Panc1 (cell line): ENCODE measurements at regions not wholly inside any gene's neighbourhood (a gene's known extent, or its start where the extent isn't known, plus 50 kb on each side); places are given as distances from the start of the nearest gene placed in this dataset.

Source experiments
- ATAC-seq: fragments of 200-7000 bp; cut with Tn5 transposase; 2 replicates; pipeline ENCODE4 v1.9.1; 2020; ENCODE audit warnings: mild to moderate bottlenecking, moderate library complexity
- BruUV-seq: library from RNA; stranded (reverse); fragments of 400-500 nt; replicated peaks from 2 replicates; lab custom pipeline; 2021; lab: Mats Ljungman, UMichigan
- CTCF ChIA-PET: fragments of 300-600 bp; sonication (Branson Sonifier 250); formaldehyde crosslinking; loops from one replicate; lab custom pipeline; 2022; ENCODE audit warnings: antibody characterized with exemption; lab: Charles Lee
- POLR2A ChIA-PET: fragments of 300-600 bp; sonication (Branson Sonifier 250); formaldehyde crosslinking; loops from one replicate; lab custom pipeline; 2022; ENCODE audit warnings: antibody characterized with exemption; lab: Charles Lee
- DNase-seq: peaks from one replicate; pipeline ENCODE4 v3.0.0-alpha.2; 2010; ENCODE audit warnings: low read depth, low spot score
- H3K27ac ChIP-seq: 2 replicates; pipeline ENCODE4 v1.5.1; 2011; ENCODE audit warnings: mild to moderate bottlenecking, low read length, inconsistent platforms
- H3K27me3 ChIP-seq: fragments of 200-500 bp; sonication (Bioruptor generic); 2 replicates; pipeline ENCODE4 v1.6.0; 2014; ENCODE audit warnings: low read length, inconsistent platforms; ENCODE audit not compliant: control insufficient read depth, insufficient read depth
- H3K36me3 ChIP-seq: fragments of 200-500 bp; sonication (Bioruptor generic); 2 replicates; pipeline ENCODE4 v1.5.1; 2014; ENCODE audit warnings: inconsistent platforms, mild to moderate bottlenecking, low read length, moderate library complexity; ENCODE audit not compliant: control insufficient read depth, insufficient read depth
- H3K4me1 ChIP-seq: 2 replicates; pipeline ENCODE4 v1.5.1; 2011; ENCODE audit warnings: inconsistent platforms, mild to moderate bottlenecking, low read length, moderate library complexity; ENCODE audit not compliant: control insufficient read depth, insufficient read depth
- H3K4me3 ChIP-seq, 2 experiments: 2 replicates each; pipeline ENCODE4 v1.5.1; 2011 to 2012; ENCODE audit warnings: low read depth in 2 of 2, low read length in 2 of 2, mild to moderate bottlenecking in 2 of 2, inconsistent platforms in 1 of 2, moderate library complexity in 1 of 2
- H3K9me3 ChIP-seq: fragments of 200-500 bp; sonication (Bioruptor generic); 2 replicates; pipeline ENCODE4 v1.5.1; 2014; ENCODE audit warnings: low read depth, mild to moderate bottlenecking, inconsistent platforms, low read length, moderate library complexity; ENCODE audit not compliant: control insufficient read depth, insufficient read depth
- POLR2AphosphoS5 ChIP-seq: IDR thresholded peaks from 2 replicates; pipeline ENCODE4 v1.6.1; 2012; ENCODE audit warnings: mild to moderate bottlenecking, low read depth, low read length, moderate library complexity
- SIN3A ChIP-seq: IDR thresholded peaks from 2 replicates; pipeline ENCODE4 v1.6.1; 2012; ENCODE audit warnings: low read depth, mild to moderate bottlenecking, low read length, moderate library complexity, borderline replicate concordance; ENCODE audit not compliant: insufficient read depth
- TCF7L2 ChIP-seq: IDR thresholded peaks from 2 replicates; pipeline ENCODE4 v1.6.1; 2011; ENCODE audit warnings: mild to moderate bottlenecking, low read depth, low read length, inconsistent platforms
- in situ Hi-C: cut with HindIII; loops from 2 replicates; pipeline ENCODE4 v1.10.0; 2016; ENCODE audit warnings: low sequenced_read_pairs, low pct_unique_long_range_greater_than_20kb
- intact Hi-C: fragments of 100-400 bp; cut with micrococcal nuclease; formaldehyde crosslinking; loops from one replicate; pipeline ENCODE4 v1.10.0; 2022; ENCODE audit not compliant: unreplicated experiment
- TF ChIP-seq, protein P1 (sequence below): fragments of 450-650 bp; IDR thresholded peaks from 2 replicates; pipeline ENCODE4 v1.5.1; 2017; ENCODE audit warnings: mild to moderate bottlenecking
- TF ChIP-seq, protein P2 (sequence below), 2 experiments: IDR thresholded peaks; 2 replicates each; pipeline ENCODE4 v1.6.1; 2011 to 2012; ENCODE audit warnings: low read depth in 2 of 2, control low read depth in 1 of 2, low read length in 1 of 2, mild to moderate bottlenecking in 1 of 2, moderate library complexity in 1 of 2; ENCODE audit not compliant: insufficient read depth in 1 of 2

DNA sequence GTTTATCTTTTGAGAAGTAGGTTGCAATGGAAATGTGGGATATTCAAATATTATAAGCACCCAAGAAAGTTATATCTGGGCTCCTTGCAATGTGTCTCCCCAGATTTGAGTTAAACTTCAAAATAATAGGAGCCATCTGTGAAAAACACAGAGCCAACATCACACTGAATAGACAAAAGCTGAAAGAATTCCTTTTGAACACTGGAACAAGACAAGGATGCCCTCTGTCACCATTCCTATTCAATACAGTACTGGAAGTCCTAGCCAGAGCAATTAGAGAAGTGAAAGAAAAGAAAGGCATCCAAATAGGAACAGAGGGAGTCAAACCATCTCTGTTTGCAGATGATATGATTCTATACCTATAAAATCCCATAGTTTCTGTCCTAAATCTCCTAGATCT is 114.3 kb upstream of the IL1RAPL1 start:
- CTCF ChIA-PET, result no interaction called here
- no peak for ATAC-seq

DNA sequence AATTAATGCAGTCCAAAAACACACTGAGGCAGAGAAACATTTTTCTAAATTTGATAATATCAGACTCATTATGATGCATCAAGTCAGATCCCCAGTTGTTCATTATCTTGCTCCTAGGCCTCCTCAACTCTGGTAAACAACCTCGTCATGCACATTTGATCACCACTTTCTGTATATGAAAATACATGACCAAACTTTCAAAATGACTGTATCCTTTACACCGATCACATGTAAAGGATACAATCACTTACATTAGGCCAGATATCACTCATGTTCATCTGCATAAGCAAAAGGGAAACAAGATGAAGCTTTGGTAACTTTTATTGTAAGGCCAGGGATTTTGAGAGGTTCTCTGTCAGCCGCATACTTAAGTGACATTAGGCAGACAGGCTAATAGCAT is 99.4 kb upstream of the IL1RAPL1 start:
- POLR2A ChIA-PET, result no interaction called here
- no peaks in the 10 kb centered on the region for H3K36me3 ChIP-seq

More for the DNA sequence above, 114.3 kb upstream of the IL1RAPL1 start:
- no peaks in the 10 kb centered on the region for H3K9me3 ChIP-seq
- BruUV-seq, result no TSS peak
- no peaks in the 10 kb centered on the region for H3K36me3 ChIP-seq
- no peak overlapping the region for H3K4me3 ChIP-seq
- POLR2A ChIA-PET, result no interaction called here
- H3K27ac ChIP-seq, result no peak overlapping the region
- H3K27me3 ChIP-seq, result no peaks in the 10 kb centered on the region
- intact Hi-C loops, result no loop called here
- no peaks in the 10 kb centered on the region for H3K4me1 ChIP-seq
- in situ Hi-C loops, result no loop called here
- no peak for DNase-seq
- TF ChIP-seq POLR2AphosphoS5 (no peak), TCF7L2 (no peak), SIN3A (no peak)
- TF ChIP-seq, protein P1, sequence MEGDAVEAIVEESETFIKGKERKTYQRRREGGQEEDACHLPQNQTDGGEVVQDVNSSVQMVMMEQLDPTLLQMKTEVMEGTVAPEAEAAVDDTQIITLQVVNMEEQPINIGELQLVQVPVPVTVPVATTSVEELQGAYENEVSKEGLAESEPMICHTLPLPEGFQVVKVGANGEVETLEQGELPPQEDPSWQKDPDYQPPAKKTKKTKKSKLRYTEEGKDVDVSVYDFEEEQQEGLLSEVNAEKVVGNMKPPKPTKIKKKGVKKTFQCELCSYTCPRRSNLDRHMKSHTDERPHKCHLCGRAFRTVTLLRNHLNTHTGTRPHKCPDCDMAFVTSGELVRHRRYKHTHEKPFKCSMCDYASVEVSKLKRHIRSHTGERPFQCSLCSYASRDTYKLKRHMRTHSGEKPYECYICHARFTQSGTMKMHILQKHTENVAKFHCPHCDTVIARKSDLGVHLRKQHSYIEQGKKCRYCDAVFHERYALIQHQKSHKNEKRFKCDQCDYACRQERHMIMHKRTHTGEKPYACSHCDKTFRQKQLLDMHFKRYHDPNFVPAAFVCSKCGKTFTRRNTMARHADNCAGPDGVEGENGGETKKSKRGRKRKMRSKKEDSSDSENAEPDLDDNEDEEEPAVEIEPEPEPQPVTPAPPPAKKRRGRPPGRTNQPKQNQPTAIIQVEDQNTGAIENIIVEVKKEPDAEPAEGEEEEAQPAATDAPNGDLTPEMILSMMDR, result no peak
- TF ChIP-seq, protein P2, sequence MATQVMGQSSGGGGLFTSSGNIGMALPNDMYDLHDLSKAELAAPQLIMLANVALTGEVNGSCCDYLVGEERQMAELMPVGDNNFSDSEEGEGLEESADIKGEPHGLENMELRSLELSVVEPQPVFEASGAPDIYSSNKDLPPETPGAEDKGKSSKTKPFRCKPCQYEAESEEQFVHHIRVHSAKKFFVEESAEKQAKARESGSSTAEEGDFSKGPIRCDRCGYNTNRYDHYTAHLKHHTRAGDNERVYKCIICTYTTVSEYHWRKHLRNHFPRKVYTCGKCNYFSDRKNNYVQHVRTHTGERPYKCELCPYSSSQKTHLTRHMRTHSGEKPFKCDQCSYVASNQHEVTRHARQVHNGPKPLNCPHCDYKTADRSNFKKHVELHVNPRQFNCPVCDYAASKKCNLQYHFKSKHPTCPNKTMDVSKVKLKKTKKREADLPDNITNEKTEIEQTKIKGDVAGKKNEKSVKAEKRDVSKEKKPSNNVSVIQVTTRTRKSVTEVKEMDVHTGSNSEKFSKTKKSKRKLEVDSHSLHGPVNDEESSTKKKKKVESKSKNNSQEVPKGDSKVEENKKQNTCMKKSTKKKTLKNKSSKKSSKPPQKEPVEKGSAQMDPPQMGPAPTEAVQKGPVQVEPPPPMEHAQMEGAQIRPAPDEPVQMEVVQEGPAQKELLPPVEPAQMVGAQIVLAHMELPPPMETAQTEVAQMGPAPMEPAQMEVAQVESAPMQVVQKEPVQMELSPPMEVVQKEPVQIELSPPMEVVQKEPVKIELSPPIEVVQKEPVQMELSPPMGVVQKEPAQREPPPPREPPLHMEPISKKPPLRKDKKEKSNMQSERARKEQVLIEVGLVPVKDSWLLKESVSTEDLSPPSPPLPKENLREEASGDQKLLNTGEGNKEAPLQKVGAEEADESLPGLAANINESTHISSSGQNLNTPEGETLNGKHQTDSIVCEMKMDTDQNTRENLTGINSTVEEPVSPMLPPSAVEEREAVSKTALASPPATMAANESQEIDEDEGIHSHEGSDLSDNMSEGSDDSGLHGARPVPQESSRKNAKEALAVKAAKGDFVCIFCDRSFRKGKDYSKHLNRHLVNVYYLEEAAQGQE (IDR thresholded peaks at IDR 0.05; ENCODE audit: insufficient read depth in 1 of 2, low read depth in 2 of 2, low read length in 1 of 2), result no peak

More for the DNA sequence above, 99.4 kb upstream of the IL1RAPL1 start:
- no TSS peak for BruUV-seq
- Histone ChIP-seq H3K4me1 (no peaks in the 10 kb centered on the region), H3K27ac (no peak overlapping the region), H3K27me3 (no peaks in the 10 kb centered on the region), H3K4me3 (no peak overlapping the region), H3K9me3 (no peaks in the 10 kb centered on the region)
- intact Hi-C loops, result no loop called here
- no peak for ATAC-seq
- TF ChIP-seq POLR2AphosphoS5, result no peak
- TF ChIP-seq TCF7L2, result no peak
- TF ChIP-seq, protein P2 (IDR thresholded peaks at IDR 0.05; ENCODE audit: insufficient read depth in 1 of 2, low read depth in 2 of 2, low read length in 1 of 2), result no peak
- no peak for TF ChIP-seq SIN3A
- TF ChIP-seq, protein P1, result no peak
- in situ Hi-C loops, result no loop called here
- CTCF ChIA-PET, result no interaction called here
- no peak for DNase-seq
